ENCODE measurements at regions not wholly inside any gene's neighbourhood (a gene's known extent, or its start where the extent isn't known, plus 50 kb on each side); places are given as distances from the start of the nearest gene placed in this dataset.

DNA sequence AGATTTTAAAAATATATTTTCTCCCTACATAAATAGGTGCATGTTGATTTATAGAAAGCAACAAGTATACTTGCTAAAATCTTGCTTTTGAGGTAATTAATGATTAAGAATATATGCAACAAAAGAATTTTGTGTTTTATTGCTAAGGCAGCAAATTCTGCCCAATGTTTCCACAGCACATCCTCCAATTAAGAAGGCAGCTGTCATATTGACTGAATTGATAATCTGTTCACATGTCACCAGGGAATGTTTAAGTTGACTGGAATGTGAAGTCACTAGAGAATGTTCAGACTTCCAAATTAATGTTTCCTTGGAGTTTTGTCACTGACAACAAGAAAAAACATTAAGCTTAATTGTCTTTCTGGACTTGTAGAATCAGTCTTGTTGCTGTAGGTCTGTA lies 1602.7 kb upstream of the SLC39A10 start:
- no peak for TF ChIP-seq CTCF (tag by site-specific recombination; IDR thresholded peaks at IDR 0.05)
- no peak for TF ChIP-seq HOXA7 (CRISPR knock-in tag; IDR thresholded peaks at IDR 0.05; ENCODE audit: borderline replicate concordance)
- no peak for TF ChIP-seq PRDM10 (tag by site-specific recombination; IDR thresholded peaks at IDR 0.05)
- TF ChIP-seq, protein P1, sequence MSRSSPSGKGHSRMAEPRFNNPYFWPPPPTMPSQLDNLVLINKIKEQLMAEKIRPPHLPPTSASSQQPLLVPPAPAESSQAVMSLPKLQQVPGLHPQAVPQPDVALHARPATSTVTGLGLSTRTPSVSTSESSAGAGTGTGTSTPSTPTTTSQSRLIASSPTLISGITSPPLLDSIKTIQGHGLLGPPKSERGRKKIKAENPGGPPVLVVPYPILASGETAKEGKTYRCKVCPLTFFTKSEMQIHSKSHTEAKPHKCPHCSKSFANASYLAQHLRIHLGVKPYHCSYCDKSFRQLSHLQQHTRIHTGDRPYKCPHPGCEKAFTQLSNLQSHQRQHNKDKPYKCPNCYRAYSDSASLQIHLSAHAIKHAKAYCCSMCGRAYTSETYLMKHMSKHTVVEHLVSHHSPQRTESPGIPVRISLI (tag by site-specific recombination; IDR thresholded peaks at IDR 0.05), result no peak
- no peak for TF ChIP-seq ELK4 (IDR thresholded peaks at IDR 0.05; ENCODE audit: borderline replicate concordance, low read depth, low read length)
- no peak for TF ChIP-seq ZNF544 (tag by site-specific recombination; IDR thresholded peaks at IDR 0.05)
